ENCODE measurements at regions not wholly inside any gene's neighbourhood (a gene's known extent, or its start where the extent isn't known, plus 50 kb on each side); places are given as distances from the start of the nearest gene placed in this dataset.

- TF ChIP-seq ARHGAP35 (CRISPR knock-in tag; IDR thresholded peaks at IDR 0.05; ENCODE audit: borderline replicate concordance), result 0 out of 2 replicates have a peak, but pooled peaks have one; percentile 7
- no peak for TF ChIP-seq SNRNP70 (IDR thresholded peaks at IDR 0.05; ENCODE audit: low read depth, low read length)
- peak; percentile 24; the same call in 1 of the 2 replicates for TF ChIP-seq ZNF574 (CRISPR knock-in tag; IDR thresholded peaks at IDR 0.05)
- TF ChIP-seq HNF4A (CRISPR knock-in tag; IDR thresholded peaks at IDR 0.05), result peak; percentile 93
- TF ChIP-seq ZNF121 (CRISPR knock-in tag; IDR thresholded peaks at IDR 0.05), result peak; percentile 2; the same call in 1 of the 2 replicates
- 0 out of 2 replicates have a peak, but pooled peaks have one; percentile 55 for TF ChIP-seq TOPORS (CRISPR knock-in tag; IDR thresholded peaks at IDR 0.05)
- TF ChIP-seq PTBP1 (IDR thresholded peaks at IDR 0.05; ENCODE audit: low read depth, low read length, poor library complexity, severe bottlenecking), result no peak
- peak; percentile 17; the same call in 1 of the 2 replicates for TF ChIP-seq ZNF776 (CRISPR knock-in tag; IDR thresholded peaks at IDR 0.05)
- peak; percentile 43 for TF ChIP-seq ASH2L (IDR thresholded peaks at IDR 0.05; ENCODE audit: insufficient read length, low read depth, low read length)
- TF ChIP-seq MAX (IDR thresholded peaks at IDR 0.05), result peak; percentile 66; the same call in 1 of the 2 replicates
- no peak; the same call in 1 of the 2 replicates for TF ChIP-seq ZBTB39 (CRISPR knock-in tag; IDR thresholded peaks at IDR 0.05)
Measured at GRCh38 chr20:62528983-62529891, 53.4 kb upstream of the GATA5 start (continued).

All from HepG2 (cell line).